Astrocyte of the spinal cord (primary cell): ENCODE measurements at regions not wholly inside any gene's neighbourhood (a gene's known extent, or its start where the extent isn't known, plus 50 kb on each side); places are given as distances from the start of the nearest gene placed in this dataset.
A peak's percentile ranks its signal among the peaks of the same experiment; 100 is the strongest.

Source experiments
- DNase-seq: peaks from one replicate; pipeline ENCODE4 v3.0.0; 2011; ENCODE audit warnings: low read depth, low spot score
- H3K4me3 ChIP-seq: 2 replicates; pipeline ENCODE4 v1.5.1; 2011; ENCODE audit warnings: low read depth, mild to moderate bottlenecking, low read length, moderate library complexity
- in situ Hi-C: cut with HindIII; loops from 2 replicates; pipeline ENCODE4 v1.10.0; 2017; ENCODE audit warnings: low sequenced_read_pairs
- TF ChIP-seq, protein P1 (sequence below): IDR thresholded peaks from 2 replicates; pipeline ENCODE4 v1.5.1; 2012; ENCODE audit warnings: low read depth, mild to moderate bottlenecking, low read length, inconsistent platforms

- TF ChIP-seq, protein P1, sequence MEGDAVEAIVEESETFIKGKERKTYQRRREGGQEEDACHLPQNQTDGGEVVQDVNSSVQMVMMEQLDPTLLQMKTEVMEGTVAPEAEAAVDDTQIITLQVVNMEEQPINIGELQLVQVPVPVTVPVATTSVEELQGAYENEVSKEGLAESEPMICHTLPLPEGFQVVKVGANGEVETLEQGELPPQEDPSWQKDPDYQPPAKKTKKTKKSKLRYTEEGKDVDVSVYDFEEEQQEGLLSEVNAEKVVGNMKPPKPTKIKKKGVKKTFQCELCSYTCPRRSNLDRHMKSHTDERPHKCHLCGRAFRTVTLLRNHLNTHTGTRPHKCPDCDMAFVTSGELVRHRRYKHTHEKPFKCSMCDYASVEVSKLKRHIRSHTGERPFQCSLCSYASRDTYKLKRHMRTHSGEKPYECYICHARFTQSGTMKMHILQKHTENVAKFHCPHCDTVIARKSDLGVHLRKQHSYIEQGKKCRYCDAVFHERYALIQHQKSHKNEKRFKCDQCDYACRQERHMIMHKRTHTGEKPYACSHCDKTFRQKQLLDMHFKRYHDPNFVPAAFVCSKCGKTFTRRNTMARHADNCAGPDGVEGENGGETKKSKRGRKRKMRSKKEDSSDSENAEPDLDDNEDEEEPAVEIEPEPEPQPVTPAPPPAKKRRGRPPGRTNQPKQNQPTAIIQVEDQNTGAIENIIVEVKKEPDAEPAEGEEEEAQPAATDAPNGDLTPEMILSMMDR, result no peak
- no peak for DNase-seq
- in situ Hi-C loops, result no loop called here
- no peak overlapping the region for H3K4me3 ChIP-seq
Observed at GRCh38 chr4:147309434-147309833, 171.5 kb upstream of the EDNRA start.

GRCh38 chr4:147310312-147310711, 170.6 kb upstream of the EDNRA start:
- in situ Hi-C loops, result no loop called here
- DNase-seq, result no peak
- H3K4me3 ChIP-seq, result no peak overlapping the region
- TF ChIP-seq, protein P1, result no peak

DNA sequence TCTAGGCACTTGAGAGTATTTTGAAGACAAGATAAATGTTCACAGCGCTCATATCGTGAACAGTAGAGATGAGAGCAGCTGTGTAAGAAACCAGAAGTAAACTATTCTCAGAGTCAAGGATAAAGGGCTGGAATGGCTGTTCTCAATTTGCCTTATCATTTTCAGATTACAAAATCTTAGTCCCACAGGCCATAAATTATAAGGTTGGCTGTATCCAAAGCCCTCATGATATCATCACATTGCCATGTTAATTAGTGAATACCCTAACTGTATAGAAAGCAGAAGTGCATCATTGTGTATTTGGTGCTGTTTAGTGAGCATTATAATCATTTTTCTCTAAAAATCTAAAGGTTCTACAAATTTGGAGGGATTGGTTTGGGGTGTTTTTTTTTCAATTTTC, 168.9 kb upstream of the EDNRA start:
- in situ Hi-C loops, result no loop called here
- H3K4me3 ChIP-seq, result no peak overlapping the region
- TF ChIP-seq, protein P1, result no peak
- DNase-seq, result no peak

GRCh38 chr4:147312376-147313046, 168.4 kb upstream of the EDNRA start:
- no peak overlapping the region for H3K4me3 ChIP-seq
- in situ Hi-C loops, result no loop called here
- TF ChIP-seq, protein P1, result no peak
- peak; percentile 38 for DNase-seq

DNA sequence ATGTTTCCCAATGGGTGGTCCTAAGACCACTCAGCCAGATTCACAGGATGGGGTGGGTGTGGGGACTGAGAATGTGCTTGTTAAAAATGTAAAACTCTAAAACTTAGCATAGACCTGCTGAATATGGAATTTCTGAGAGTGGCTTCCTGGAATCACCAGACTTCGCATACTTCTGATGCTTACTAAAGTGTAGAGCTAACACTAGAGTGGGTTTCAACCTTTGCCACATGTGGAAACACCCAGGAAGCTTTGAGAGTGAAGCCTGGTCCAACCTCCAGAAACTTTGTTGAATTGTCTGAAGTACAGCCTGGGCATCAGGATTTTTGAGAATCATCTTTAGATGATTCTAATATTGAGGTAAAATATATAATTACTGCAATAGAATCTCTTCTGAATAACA, 167.8 kb upstream of the EDNRA start:
- no peak for DNase-seq
- H3K4me3 ChIP-seq, result no peak overlapping the region
- TF ChIP-seq, protein P1, result no peak
- in situ Hi-C loops, result no loop called here

DNA sequence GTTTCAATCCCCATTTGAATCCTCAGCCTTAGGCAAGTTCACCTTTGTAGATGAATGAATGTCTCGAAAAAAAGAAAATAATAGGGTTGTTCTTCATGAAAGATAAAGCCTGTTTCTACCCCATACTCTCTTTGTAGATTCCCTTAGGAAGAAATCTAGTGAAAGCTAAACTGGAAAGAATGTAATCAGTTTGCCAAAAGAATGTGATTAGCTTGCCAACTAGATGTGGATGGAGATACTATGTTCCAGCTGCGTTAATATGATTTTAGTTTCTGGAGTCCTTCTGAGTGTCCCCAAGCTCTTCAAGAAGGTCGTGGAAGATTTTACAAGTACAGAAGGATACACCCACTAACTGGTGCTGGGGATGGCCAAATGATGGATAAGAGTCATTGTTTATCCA, 162.3 kb upstream of the EDNRA start:
- TF ChIP-seq, protein P1, result no peak
- peak; percentile 52 for DNase-seq
- H3K4me3 ChIP-seq, result no peak overlapping the region
- in situ Hi-C loops, result no loop called here
